ENCODE measurements at regions not wholly inside any gene's neighbourhood (a gene's known extent, or its start where the extent isn't known, plus 50 kb on each side); places are given as distances from the start of the nearest gene placed in this dataset.
"Not testable (repeated sequence)": the region's sequence is repeated elsewhere in the genome, so short reads cannot be mapped to it uniquely, and the experiment has no call there.

DNA sequence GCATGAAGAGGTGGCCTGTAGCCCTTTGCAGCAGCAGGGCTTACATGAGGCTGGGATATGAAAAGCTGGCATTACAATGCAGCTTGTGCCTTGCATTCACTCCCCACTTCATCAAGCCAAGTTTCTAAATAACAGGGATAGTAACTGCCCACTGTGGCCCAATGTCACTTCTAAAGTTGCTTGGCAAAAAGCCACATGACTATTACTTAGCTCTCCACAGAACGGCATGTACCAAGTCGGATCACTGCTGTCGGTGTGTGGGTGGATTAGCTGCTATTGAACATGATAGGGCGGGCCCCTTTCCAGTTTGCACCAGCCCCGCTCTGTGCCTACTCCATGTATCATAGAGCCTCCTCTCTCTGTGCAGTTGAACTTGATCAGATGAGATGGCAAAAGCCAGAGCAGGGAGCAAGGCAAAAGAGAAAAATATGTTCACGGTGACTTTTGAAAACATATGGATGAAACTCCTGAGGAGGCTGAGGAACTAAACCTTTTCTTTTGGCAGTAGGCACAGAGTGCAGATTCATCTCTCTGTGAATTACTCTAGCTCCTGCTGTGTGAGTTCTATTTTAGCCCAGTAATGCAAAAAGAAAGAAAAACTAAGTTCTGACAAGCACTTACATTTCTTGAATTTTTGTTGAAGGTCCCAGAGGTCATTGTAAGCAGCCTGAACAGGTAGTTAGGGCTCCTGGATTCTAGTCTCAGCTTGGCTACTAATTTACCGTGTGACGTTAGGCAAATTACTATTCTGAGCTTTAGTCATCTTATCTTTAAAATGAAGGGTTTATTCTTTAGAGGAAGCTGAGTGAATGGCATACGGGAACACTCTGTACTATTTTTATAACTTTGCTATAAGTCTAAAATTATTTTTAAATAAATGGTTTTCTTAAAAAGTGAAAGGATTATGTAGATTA is 125.6 kb upstream of the NBPF9 start:
- DNase-seq (ENCODE audit: low read depth in 2 of 2): not testable (repeated sequence)

DNA sequence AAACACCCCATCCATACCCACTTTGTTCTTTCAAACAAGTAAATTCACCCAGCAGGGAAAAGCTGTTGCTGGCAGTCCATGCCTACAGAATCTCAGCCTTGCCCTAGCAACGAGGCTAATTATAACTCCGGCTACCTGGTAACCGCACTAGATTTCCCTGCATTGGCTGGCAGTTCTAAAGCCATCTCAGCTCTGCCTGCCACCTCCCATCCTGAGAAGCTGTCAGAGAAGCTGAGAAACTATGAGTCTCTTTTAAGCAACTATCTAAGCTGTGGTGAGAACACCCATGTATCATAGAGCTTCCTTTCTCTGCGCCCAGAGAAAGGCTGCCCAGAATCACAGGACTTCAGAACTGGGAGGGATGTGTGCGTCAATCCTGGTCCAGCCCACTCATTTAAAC is 126.5 kb upstream of the NBPF9 start:
- not testable (repeated sequence) for DNase-seq (ENCODE audit: low read depth in 2 of 2)

DNA sequence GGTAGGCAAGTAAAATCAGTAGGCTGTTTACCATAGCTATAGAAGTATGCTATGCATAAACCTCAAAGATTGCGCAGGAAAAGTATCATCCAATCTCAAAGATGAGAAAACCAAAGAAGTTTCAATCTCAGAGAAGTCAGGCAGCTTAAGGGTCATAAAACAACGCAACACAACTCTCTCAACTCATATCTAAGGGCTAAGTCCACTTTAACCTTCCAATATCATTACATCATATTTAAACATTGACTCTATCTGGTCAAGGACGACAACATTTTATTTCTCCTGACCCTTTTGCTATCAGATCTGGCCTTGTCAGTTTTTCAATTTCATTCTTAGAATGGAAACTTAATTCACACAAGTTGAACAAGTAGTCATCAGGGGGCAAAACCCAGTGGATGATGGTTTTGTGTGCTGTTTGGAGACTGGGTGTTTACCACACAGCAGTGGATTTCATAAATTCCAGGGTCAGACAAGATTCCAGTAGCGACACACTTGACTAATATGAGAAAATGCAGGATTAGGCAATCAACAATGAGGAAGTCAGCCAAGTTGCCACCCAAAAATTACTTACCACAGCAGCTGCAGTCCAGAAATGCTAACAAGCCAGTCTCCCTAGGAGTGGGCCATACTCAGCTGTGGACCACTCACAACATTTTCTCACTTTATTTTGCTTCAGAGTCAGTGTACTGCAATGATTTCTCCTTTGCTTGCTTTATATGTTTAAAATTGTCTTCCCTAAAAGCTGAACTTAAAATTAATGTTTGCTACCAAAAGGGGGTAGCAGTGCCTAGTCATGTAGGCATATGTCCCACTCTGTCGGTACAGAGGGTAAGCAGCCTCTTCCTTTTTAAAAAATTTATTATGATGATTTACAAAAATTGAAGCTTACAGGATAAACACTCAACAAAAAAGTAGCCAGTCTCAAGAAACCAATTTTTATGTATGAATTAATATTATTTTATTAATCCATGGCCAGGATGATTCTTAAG is 131.9 kb upstream of the NBPF9 start:
- not testable (repeated sequence) for DNase-seq (ENCODE audit: low read depth in 2 of 2)

DNA sequence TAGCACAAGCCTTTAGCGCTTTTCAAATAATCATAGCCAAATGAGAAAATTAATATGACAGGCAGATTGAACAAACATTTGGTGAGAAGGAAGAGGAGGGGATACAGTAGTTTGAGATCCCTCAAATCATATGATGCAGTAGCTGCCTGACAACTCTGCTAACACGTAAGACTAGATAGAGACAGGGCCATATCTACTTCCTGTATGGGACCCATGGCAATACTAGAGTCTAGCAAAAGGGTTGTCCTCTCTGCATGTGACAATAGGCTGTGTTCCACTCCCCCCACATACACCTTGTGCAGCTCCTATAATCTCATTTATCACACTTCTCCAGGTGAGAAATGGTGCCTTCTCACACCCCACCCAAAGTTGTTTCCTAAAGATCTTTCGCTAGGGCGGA is 134.2 kb upstream of the NBPF9 start:
- DNase-seq (ENCODE audit: low read depth in 2 of 2): not testable (repeated sequence)

DNA sequence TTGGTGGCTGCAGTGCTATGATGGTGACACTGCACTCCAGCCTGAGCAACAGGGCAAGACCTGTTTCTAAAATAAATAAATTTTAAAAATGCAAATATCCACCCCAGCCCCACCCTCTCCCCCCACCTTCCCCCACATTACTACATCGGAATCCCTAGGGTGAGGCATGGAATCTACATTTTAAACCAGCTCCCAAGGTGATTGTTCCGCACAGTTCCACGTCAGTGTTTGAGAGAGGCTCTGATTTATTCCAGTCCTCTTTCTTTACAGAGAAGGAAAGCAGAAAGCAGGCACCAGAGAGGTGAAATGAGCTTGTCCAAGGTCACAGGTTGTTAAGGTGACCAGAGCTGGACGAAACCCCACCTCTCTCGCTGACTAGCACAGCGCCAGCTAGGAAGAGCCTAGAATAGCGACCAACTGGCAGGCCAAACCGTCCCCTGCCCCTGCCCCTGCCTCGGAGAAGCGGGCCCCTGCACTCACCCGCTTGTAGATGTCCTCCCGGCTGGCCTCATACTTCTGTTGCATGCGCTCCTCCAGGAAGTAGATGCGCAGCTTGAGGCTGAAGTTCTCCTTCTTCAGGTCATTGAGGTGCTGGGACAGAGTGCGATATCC is 136.7 kb upstream of the NBPF9 start:
- not testable (repeated sequence) for DNase-seq (ENCODE audit: low read depth in 2 of 2)

DNA sequence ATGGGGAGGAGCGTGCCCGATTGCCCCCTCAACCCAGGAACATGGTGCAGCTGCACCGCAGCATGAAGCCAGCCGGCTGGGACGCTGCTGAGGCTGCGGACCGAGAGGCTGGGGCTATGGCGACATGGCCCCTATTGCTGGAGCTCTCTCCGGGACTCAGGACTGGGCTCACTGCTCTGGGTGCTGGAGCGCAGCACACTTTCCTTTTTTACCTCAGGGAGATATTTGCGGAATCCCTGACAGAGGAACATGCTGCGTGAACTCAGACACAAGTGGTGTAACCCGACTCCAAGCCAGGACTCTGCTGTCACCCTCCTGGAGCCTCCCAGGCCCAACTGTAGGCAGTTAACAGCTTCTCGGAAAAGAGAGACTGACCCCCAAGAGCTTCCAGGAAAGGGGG is 137.2 kb upstream of the NBPF9 start:
- DNase-seq (ENCODE audit: low read depth in 2 of 2): not testable (repeated sequence)

DNA sequence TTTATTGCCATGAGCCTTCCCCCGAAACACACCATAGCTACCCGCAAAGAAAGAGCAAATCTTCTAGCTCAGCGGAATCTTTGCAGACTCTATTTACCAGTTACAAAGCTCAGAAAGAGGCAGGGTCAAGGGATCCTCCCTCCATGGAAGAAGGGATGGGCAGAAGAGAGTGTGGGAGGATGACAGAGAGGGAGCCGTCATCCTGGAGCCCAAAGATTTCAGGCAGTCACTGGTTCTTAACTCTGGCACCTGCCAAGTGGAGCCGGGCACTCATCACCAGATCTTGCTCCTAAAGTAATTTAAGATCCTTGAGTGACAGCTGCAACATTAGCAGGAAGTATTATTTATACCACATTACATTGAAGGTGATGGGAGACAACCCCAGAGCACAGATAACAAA is 137.9 kb upstream of the NBPF9 start:
- not testable (repeated sequence) for DNase-seq (ENCODE audit: low read depth in 2 of 2)

DNA sequence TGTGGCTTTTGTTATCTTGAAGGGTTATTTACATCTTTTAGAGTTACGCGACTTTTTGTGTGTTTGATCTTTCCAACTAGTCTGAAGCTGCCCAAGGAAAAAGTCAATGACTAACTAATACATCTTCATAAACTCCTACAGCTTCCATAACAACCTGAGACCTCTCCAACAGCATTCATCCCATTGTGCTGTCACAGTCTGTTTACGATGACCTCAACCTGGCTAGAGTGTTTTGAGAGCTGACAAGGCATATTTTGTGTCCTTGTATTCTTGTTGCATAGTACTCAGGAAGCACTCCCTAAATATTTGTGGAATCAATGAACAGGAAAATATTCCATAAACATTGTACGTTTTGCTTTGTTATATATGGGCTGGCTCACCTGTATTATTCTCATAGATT is 140.2 kb upstream of the NBPF9 start:
- not testable (repeated sequence) for DNase-seq (ENCODE audit: low read depth in 2 of 2)

DNA sequence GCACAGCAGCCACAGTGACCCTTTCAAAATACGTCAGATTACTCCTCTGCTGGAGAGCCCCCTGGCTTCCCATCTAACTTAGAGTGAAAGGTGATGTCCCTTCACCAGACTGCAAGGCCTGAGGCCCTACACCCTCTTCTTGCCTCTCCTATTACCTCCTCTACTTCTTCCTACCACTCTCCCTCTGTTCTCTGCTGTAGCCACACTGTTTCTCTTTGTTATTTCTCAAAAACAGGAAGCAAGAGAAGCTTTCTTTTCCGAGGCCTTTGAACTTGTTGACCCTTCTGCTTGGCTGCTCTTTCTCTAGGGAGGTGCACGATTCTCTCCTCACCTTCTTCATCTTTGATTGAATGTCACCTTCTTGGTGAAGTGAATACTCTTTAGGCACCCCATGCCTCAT is 141.3 kb upstream of the NBPF9 start:
- DNase-seq (ENCODE audit: low read depth in 2 of 2): not testable (repeated sequence)

DNA sequence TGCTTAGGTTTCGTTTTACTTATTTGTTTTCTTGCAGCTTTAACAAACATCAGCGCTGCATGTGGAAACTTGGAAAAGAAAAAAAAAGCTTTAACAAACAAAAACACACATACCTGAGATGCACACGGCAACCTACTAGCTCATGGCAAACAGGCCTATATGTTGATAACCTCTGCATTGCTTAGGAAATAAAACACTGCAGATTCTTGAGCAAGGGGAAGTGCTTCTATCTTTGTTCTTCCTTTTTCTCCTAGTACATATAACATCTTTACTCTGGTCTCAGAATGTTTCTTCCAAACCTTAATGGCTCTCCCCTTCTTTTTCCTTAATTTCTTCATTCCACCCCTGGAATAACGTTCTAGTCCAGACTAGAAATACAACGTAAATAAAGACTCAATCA is 142.9 kb upstream of the NBPF9 start:
- DNase-seq (ENCODE audit: low read depth in 2 of 2): not testable (repeated sequence)

DNA sequence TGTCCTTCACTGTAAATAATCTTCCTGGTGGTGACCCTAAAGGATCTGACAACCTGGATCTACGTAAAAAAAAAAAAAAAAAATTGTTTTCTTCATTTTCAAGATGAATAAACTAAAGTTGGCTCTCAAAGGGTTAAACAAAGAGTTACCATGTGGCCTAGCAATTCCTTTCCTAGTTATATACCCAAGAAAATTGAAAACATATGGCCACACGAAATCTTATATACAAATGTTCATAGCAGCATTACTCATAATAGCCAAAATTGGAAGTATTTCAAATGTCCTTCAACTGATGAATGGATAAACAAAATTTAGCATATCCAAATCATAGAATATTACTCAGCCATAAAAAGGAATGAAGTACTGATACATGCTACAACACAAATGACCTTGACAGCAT is 145.3 kb upstream of the NBPF9 start:
- not testable (repeated sequence) for DNase-seq (ENCODE audit: low read depth in 2 of 2)

DNA sequence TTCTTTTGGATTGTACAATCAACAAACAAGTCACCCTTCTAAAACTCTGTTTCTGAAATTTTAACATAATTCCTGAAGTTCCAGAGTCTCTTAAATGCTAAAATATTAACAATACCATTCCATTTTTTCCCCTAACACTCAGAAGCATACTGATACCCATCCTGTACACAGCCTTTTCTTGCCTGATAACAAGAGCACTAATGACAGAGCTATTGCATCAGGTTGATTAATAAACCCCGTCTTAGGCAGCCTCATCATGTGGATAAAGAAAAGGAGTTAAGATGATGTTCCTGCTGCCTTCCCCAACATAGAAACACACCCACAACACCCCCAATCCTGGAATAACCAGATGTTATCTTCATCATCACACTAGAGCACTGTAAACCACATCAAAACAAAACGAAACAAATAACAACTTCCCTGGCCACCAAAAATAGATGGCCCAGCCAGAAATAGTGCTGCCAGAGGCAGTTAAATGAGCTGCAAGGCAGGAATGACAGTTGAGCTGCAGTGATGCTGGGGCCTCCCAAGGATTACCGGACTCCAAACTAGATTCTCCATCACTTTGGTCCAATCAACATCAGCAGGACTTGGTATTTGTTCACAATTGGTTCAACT is 146.6 kb upstream of the NBPF9 start:
- DNase-seq (ENCODE audit: low read depth in 2 of 2): not testable (repeated sequence)

DNA sequence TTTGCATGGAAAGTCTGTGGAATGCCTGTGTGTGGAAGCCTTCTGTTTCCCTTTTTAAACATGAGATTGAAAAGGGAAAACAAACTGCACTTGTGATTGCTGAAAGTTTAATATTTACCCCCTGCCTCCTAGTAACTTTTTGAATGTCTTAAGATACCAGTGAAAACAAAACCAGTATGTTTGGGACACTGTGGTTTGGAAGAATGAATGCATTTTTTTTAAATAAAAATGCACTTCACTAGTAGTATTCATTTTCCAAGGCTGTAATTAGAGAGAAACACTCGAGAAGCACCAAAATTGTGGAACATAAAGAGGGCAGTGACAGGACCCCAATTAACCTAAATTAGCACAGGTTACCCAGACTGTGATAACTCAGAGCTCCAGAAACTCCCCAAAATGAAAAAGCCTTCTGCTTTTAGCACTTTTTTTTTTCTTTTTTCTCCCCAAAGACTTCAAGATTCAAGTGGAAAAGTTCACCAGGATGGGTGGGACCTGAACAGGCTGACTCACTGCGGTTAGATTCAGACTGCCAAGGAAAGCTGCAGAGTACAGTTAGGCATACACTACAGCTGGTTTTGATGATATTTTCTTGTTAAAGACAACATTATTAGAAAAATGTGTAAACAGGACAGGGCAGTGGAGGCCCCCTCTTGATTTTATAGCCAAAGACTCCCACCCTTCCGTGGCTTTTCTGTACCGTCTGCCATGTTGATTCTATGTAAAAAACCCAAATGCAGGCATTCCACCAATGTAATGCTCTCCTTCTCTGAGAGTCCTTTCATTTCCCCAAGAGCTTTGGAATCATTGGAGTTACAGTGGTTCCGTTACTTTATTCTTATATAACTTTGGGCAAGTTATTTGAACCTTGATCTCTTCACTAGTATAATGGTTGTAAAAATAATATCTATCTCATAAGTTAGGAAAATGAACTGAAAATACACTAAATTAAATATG is 151.8 kb upstream of the NBPF9 start:
- DNase-seq (ENCODE audit: low read depth in 2 of 2): not testable (repeated sequence)

DNA sequence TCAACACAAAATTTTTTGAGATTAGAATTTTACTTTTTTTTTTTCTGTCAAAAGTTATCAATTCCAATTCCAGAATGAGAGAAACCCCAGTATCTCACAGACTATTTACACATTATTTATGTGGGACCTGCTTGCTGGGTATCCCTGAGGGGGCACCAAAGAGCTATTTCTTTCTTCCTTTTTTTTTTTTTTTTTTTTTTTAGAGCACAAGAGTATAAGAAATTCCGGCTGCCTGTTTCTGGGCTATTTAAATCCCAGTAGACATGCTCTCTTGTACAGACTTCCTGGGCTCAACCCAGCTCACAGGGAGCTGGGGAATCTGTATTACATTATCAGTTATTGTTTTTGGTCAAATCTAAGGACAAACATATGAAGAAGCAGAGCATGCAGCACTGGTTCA is 156.9 kb upstream of the NBPF9 start:
- not testable (repeated sequence) for DNase-seq (ENCODE audit: low read depth in 2 of 2)

DNA sequence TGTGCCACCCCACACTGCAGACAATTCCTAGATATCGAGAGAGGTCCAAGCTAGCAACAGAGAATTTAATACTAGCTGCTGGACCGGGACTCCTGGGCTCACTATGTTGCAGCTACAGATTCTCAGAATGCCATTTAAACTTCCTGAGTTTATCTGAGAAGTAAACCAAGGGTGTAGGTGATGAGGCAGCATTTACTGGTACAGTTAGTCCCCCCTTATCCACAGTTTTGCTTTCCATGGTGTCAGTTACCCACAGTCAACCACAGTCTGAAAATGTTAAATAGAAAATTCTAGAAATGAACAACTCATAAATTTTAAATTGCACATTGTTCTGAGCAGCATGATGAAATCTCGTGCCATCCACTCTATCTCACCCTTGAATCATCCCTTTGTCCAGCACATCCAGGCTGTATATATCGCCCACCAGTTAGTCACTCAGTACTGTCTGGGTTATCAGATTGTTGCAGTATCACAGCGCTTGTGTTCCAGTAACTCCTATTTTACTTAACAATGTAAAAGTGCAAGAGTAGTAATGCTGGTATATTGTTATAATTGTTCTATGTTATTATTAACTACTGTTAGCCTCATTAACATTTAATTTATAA is 157.5 kb upstream of the NBPF9 start:
- not testable (repeated sequence) for DNase-seq (ENCODE audit: low read depth in 2 of 2)

DNA sequence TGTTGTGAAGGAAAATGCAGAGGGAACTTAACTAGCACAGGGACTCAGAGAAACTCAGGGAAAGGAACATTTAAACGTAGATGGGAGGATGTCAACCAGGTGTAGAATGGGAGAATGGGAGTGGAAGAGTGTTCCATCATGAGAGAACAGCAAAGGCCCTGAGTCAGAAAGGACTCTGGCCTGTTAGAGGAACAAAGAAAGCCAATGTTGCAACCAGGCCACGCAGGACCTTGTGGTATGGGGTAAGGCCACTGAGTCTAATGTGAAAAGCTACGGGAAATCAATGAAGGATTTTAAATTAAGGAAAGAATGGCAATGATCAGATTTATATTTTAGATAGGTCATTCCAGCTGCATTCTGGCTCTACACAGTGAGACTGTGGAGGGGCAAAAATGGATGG is 163.9 kb upstream of the NBPF9 start:
- DNase-seq (ENCODE audit: low read depth in 2 of 2): not testable (repeated sequence)

DNA sequence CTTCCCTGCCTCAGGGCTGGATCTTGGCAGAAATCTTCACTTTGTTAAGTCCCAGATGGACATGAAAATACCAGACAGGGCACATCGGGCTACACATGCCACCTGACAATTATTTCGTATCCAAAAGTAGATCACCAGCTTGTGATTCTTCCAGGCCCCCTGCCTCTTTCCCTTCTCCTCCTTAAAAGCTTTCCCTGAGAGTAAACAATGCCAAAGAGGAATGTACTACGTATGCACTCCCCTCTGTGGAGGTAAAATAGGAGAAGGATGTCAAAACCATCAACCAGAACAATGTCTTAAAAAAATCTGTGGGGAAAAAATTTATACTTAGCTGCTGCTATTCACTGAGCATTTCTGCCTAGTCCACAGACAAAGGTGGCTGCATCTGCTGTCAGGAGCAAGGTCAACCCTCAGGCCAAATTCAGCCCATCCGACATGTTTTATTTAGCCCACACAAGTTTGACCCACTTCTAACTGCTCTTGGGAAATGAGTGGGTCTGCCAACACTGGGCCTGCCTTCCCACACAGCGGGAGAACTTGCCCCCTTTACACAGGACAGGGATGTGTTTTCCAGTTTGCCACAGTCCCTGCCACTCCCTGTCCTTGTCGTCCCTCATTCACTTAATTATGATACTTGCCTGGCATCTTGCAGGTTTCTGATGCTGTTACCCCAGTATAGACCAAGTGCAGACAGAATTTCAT is 165.8 kb upstream of the NBPF9 start:
- DNase-seq (ENCODE audit: low read depth in 2 of 2): not testable (repeated sequence)

DNA sequence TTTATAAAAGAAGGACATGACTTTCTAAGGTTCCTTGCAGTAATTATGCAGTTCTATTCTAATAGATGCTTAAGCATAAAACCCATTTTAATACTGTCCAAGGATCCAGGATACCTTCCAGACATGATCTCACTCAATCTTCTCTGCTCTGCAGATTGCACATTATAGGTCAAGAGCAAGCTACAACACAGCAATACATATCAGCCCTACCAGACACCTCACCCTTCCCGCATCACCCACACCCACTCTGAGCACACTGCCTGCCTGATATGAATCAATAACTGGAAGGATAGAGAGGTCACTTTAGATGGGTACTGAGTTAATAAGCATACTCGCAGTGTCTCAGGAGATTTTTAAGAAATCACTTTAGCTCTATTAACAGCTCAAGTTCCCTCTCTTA is 166.5 kb upstream of the NBPF9 start:
- DNase-seq (ENCODE audit: low read depth in 2 of 2): not testable (repeated sequence)

DNA sequence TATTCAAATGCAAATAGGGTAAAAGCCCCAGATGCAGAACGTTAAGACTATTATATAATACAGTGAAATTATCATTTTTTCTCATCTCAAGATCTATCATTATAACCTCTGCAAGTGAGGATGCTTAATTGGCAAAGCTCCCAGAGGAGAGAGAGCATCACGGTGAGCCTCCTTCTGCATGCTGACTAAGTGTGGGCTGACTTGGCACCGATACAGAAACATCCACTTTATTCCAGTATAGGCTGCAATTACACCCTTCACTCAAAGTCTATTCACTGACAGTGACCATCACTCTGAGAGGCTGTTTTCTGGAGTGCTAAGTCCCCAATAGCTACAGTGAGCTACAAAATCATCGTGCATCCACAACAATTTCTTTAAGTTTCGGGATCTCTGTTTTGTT is 171.1 kb upstream of the NBPF9 start:
- not testable (repeated sequence) for DNase-seq (ENCODE audit: low read depth in 2 of 2)
